H9 (cell line): ENCODE measurements at regions not wholly inside any gene's neighbourhood (a gene's known extent, or its start where the extent isn't known, plus 50 kb on each side); places are given as distances from the start of the nearest gene placed in this dataset.

Source experiments
- DNase-seq: peaks from one replicate; pipeline ENCODE4 v3.0.0-alpha.2; 2017
- H2AFZ ChIP-seq: one replicate; pipeline ENCODE4 v1.6.1; 2013; ENCODE audit warnings: mild to moderate bottlenecking, low read length, control low read depth, moderate library complexity
- H2AK5ac ChIP-seq: 2 replicates; pipeline ENCODE4 v1.6.1; 2013; ENCODE audit warnings: low read length, control low read depth, mixed read lengths; ENCODE audit not compliant: insufficient read length
- H2BK120ac ChIP-seq: one replicate; pipeline ENCODE4 v1.6.1; 2013; ENCODE audit warnings: low read depth, mild to moderate bottlenecking, low read length, control low read depth, inconsistent platforms; ENCODE audit not compliant: poor library complexity, severe bottlenecking
- H2BK12ac ChIP-seq: 2 replicates; pipeline ENCODE4 v1.6.1; 2013; ENCODE audit warnings: low read length, control low read depth, mixed read lengths, low read depth; ENCODE audit not compliant: insufficient read length
- H2BK15ac ChIP-seq: 2 replicates; pipeline ENCODE4 v1.6.1; 2013; ENCODE audit warnings: low read depth, low read length, control low read depth
- H2BK20ac ChIP-seq: one replicate; pipeline ENCODE4 v1.6.1; 2013; ENCODE audit warnings: low read depth, mild to moderate bottlenecking, low read length, control low read depth, inconsistent platforms; ENCODE audit not compliant: poor library complexity, severe bottlenecking
- H2BK5ac ChIP-seq: 2 replicates; pipeline ENCODE4 v1.6.1; 2013; ENCODE audit warnings: low read length, control low read depth, mixed read lengths; ENCODE audit not compliant: insufficient read length
- H3K14ac ChIP-seq: 2 replicates; pipeline ENCODE4 v1.6.1; 2013; ENCODE audit warnings: low read length, control low read depth; ENCODE audit not compliant: insufficient read depth
- H3K18ac ChIP-seq: 2 replicates; pipeline ENCODE4 v1.6.1; 2013; ENCODE audit warnings: low read depth, mild to moderate bottlenecking, mixed read lengths, low read length, control low read depth; ENCODE audit not compliant: insufficient read length
- H3K23ac ChIP-seq: 2 replicates; pipeline ENCODE4 v1.6.1; 2013; ENCODE audit warnings: low read length, control low read depth, mixed read lengths, low read depth; ENCODE audit not compliant: insufficient read length
- H3K23me2 ChIP-seq: 2 replicates; pipeline ENCODE4 v1.6.1; 2013; ENCODE audit warnings: low read depth, mild to moderate bottlenecking, mixed read lengths, low read length, control low read depth; ENCODE audit not compliant: insufficient read length, poor library complexity, severe bottlenecking
- H3K27ac ChIP-seq: 2 replicates; pipeline ENCODE4 v1.5.1; 2013; ENCODE audit warnings: low read length, control low read depth, mixed read lengths, low read depth; ENCODE audit not compliant: insufficient read length
- H3K27me3 ChIP-seq: 2 replicates; pipeline ENCODE4 v1.6.1; 2013; ENCODE audit warnings: low read length, control low read depth, inconsistent platforms; ENCODE audit not compliant: insufficient read depth
- H3K4ac ChIP-seq: 2 replicates; pipeline ENCODE4 v1.6.1; 2013; ENCODE audit warnings: low read depth, mild to moderate bottlenecking, control low read depth, inconsistent platforms, low read length, moderate library complexity
- H3K4me1 ChIP-seq: 2 replicates; pipeline ENCODE4 v1.6.1; 2013; ENCODE audit warnings: low read length, control low read depth, inconsistent platforms; ENCODE audit not compliant: insufficient read depth
- H3K4me2 ChIP-seq: 2 replicates; pipeline ENCODE4 v1.6.1; 2013; ENCODE audit warnings: low read length, control low read depth, mixed read lengths; ENCODE audit not compliant: insufficient read length, insufficient read depth
- H3K56ac ChIP-seq: 2 replicates; pipeline ENCODE4 v1.6.1; 2013; ENCODE audit warnings: low read depth, mild to moderate bottlenecking, mixed read lengths, low read length, control low read depth; ENCODE audit not compliant: insufficient read length
- H3K79me1 ChIP-seq: 2 replicates; pipeline ENCODE4 v1.6.1; 2013; ENCODE audit warnings: low read depth, mild to moderate bottlenecking, moderate library complexity, low read length, control low read depth, inconsistent platforms; ENCODE audit not compliant: insufficient read depth, poor library complexity, severe bottlenecking
- H3K79me2 ChIP-seq: 2 replicates; pipeline ENCODE4 v1.6.1; 2013; ENCODE audit warnings: low read length, control low read depth, inconsistent platforms; ENCODE audit not compliant: insufficient read depth
- H3K9ac ChIP-seq: 2 replicates; pipeline ENCODE4 v1.6.1; 2013; ENCODE audit warnings: low read length, control low read depth, mixed read lengths; ENCODE audit not compliant: insufficient read length; ENCODE audit errors: extremely low read depth
- H3K9me3 ChIP-seq: one replicate; pipeline ENCODE4 v1.6.1; 2013; ENCODE audit warnings: low read depth, low read length, inconsistent platforms; ENCODE audit not compliant: control insufficient read depth
- H3T11ph ChIP-seq: one replicate; pipeline ENCODE4 v1.6.1; 2013; ENCODE audit warnings: mild to moderate bottlenecking, low read length, control low read depth, inconsistent platforms
- H4K20me1 ChIP-seq: one replicate; pipeline ENCODE4 v1.6.1; 2013; ENCODE audit not compliant: control insufficient read depth, insufficient read length, insufficient read depth
- H4K5ac ChIP-seq: 2 replicates; pipeline ENCODE4 v1.6.1; 2013; ENCODE audit warnings: low read depth, mild to moderate bottlenecking, mixed read lengths, low read length, control low read depth; ENCODE audit not compliant: insufficient read length
- H4K8ac ChIP-seq: replicated peaks from 2 replicates; pipeline ENCODE4 v1.6.1; 2013; ENCODE audit warnings: low read length, control low read depth, mixed read lengths, low read depth; ENCODE audit not compliant: insufficient read length
- H4K91ac ChIP-seq: 2 replicates; pipeline ENCODE4 v1.6.1; 2013; ENCODE audit warnings: low read depth, mild to moderate bottlenecking, moderate library complexity, mixed read lengths, low read length, control low read depth; ENCODE audit not compliant: insufficient read length
- H3K27ac Mint-ChIP-seq, 3 experiments: 2 replicates in 2 of 3; 3 replicates in 1 of 3; pipeline ENCODE4 v1.8.0; 2020 to 2021; ENCODE audit warnings: mixed read lengths in 3 of 3, mild to moderate bottlenecking in 1 of 3, moderate library complexity in 1 of 3
- H3K27me3 Mint-ChIP-seq: 2 replicates; pipeline ENCODE4 v1.8.0; 2021; ENCODE audit warnings: low read depth, mild to moderate bottlenecking, moderate library complexity, mixed read lengths
- H3K36me3 Mint-ChIP-seq, 3 experiments: 2 replicates in 2 of 3; 3 replicates in 1 of 3; pipeline ENCODE4 v1.8.0; 2020 to 2021; ENCODE audit warnings: low read depth in 3 of 3, mixed read lengths in 3 of 3; ENCODE audit not compliant: insufficient read depth in 1 of 3
- H3K4me1 Mint-ChIP-seq, 2 experiments: 2 replicates each; pipeline ENCODE4 v1.8.0; 2020; ENCODE audit warnings: mixed read lengths in 2 of 2
- H3K4me3 Mint-ChIP-seq, 2 experiments: 2 replicates in 1 of 2; 3 replicates in 1 of 2; pipeline ENCODE4 v1.8.0; 2020 to 2021; ENCODE audit warnings: mild to moderate bottlenecking in 2 of 2, mixed read lengths in 2 of 2, moderate library complexity in 1 of 2
- H3K9me3 Mint-ChIP-seq, 2 experiments: 2 replicates in 1 of 2; 3 replicates in 1 of 2; pipeline ENCODE4 v1.8.0; 2020; ENCODE audit warnings: mild to moderate bottlenecking in 2 of 2, mixed read lengths in 2 of 2, moderate library complexity in 1 of 2
- CTCF ChIP-seq: fragments of 200-600 bp; sonication (generic); conservative IDR thresholded peaks from 3 replicates; pipeline ENCODE4 v1.8.0; 2021; ENCODE audit warnings: antibody characterized with exemption, mild to moderate bottlenecking
- whole genome bisulfite sequencing: extraction: QIAGEN DNeasy Blood & Tissue Kit; methylation state at CpG from one replicate; pipeline ENCODE4 v1.1.7; 2013; ENCODE audit warnings: missing lambda C conversion rate, low lambda C conversion rate, mixed read lengths; ENCODE audit not compliant: insufficient read length; ENCODE audit errors: extremely low coverage; 5-methylcytosine and 5-hydroxymethylcytosine counted together

GRCh38 chr2:83802604-83803003 is 656.5 kb downstream of the SUCLG1 start:
- no peak overlapping the region for H3T11ph ChIP-seq
- no peak overlapping the region for H4K5ac ChIP-seq
- no peak overlapping the region for H3K23ac ChIP-seq
- no peak overlapping the region for H2AFZ ChIP-seq
- H3K9ac ChIP-seq, result no peak overlapping the region
- H3K56ac ChIP-seq, result no peak overlapping the region
- H3K4me2 ChIP-seq, result no peak overlapping the region
- peaks cover 0 to 4% (median 2%) of the 10 kb centered on the region in 3 experiments; a peak in 4 of 7 replicates for H3K36me3 Mint-ChIP-seq
- no peak overlapping the region for H3K4me3 Mint-ChIP-seq
- H3K27me3 ChIP-seq, result no peaks in the 10 kb centered on the region
- H4K91ac ChIP-seq, result no peak overlapping the region
- H3K14ac ChIP-seq, result no peak overlapping the region
- no peak overlapping the region for H2BK120ac ChIP-seq
- no peaks in the 10 kb centered on the region for H3K79me1 ChIP-seq
- TF ChIP-seq CTCF, result no peak
- no peak overlapping the region for H3K27ac Mint-ChIP-seq
- no peak overlapping the region for H2BK5ac ChIP-seq
- no CpG with 5 or more reads among the region's 10 CpGs for WGBS
- H4K20me1 ChIP-seq, result no peaks in the 10 kb centered on the region
- H2AK5ac ChIP-seq, result no peak overlapping the region
- no peaks in the 10 kb centered on the region for H3K9me3 ChIP-seq
- no peak overlapping the region for H4K8ac ChIP-seq
- no peak overlapping the region for H3K18ac ChIP-seq
- no peak for DNase-seq
- no peaks in the 10 kb centered on the region for H3K79me2 ChIP-seq
- H2BK12ac ChIP-seq, result no peak overlapping the region
- H2BK15ac ChIP-seq, result no peak overlapping the region
- no peaks in the 10 kb centered on the region for H3K4me1 ChIP-seq
- H3K4ac ChIP-seq, result no peak overlapping the region
- no peaks in the 10 kb centered on the region for H3K27me3 Mint-ChIP-seq
- peaks cover 4 to 5% of the 10 kb centered on the region in 2 experiments; a peak in 3 of 4 replicates for H3K4me1 Mint-ChIP-seq
- peaks cover 0 to 3% of the 10 kb centered on the region in 2 experiments; a peak in 1 of 5 replicates for H3K9me3 Mint-ChIP-seq
- H2BK20ac ChIP-seq, result no peak overlapping the region
- no peaks in the 10 kb centered on the region for H3K23me2 ChIP-seq
- no peak overlapping the region for H3K27ac ChIP-seq
